HG03565 (cell line): ENCODE measurements at regions not wholly inside any gene's neighbourhood (a gene's known extent, or its start where the extent isn't known, plus 50 kb on each side); places are given as distances from the start of the nearest gene placed in this dataset.

Experiments used
- ATAC-seq: cut with Tn5 transposase; IDR thresholded peaks from one replicate; pipeline ENCODE4 v1.9.1; 2021; ENCODE audit warnings: mild to moderate bottlenecking, moderate library complexity; ENCODE audit not compliant: unreplicated experiment

- ATAC-seq: no peak
These were observed 341.0 kb upstream of the CD180 start for GRCh38 chr5:67537439-67538148.

DNA sequence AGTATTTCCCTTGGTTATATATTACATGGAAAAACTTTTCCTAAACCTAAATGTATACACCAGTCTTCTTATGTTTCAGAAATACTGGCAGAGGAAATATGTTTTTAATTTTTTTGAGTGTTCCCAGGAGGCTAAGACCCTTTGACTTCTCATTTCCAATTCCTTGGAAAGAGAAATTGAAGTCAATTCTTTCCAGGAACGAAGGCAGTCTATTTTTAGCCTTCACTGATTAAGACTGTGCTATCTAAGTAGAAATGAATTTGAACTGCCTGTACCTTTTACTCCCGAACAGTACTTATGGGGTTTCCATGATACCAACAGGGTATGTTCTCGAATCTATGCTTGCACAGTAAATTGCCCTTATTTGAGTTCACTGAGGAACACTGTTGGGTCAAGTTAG lies 340.3 kb upstream of the CD180 start:
- ATAC-seq: no peak

GRCh38 chr5:67530609-67531255 lies 334.1 kb upstream of the CD180 start:
- ATAC-seq: no peak

DNA sequence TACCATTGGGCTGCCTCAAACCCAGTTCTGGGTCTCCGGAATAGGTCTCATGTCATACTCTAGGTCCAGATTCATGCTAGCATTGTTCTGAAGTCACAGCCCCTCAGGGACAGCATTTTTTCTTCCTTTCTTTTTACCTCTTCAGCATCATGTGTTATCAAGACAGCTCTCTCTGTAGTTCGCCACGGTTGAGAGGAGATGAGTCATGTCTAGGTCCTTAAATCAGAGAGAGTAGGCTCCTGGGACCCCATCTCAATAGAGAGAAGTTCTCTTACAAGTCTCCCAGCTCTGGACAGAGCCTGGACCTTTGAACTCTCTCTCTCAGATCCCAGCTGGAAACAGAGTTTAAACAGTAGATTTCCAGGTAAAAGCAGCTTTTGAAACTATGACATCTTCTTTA lies 332.4 kb upstream of the CD180 start:
- ATAC-seq: no peak

DNA sequence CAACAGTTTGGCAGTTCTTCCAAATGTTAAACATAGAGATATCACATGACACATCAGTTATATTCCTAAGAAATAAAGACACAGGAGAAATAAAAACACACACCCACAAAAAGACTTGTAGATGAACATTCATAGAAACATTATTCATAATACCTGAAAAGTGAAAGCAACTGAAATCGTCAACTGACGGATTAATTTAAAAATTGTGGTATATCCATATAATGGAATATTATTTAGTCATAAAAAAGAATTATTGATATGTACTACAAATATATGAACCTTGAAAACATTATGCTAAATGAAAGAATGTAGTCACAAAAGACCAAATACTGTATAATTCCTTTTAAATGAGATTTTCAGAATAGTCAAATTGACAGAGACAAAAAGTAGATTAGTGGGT lies 330.2 kb upstream of the CD180 start:
- ATAC-seq: no peak

- ATAC-seq: no peak
These were observed 323.7 kb upstream of the CD180 start for GRCh38 chr5:67520161-67520908.

DNA sequence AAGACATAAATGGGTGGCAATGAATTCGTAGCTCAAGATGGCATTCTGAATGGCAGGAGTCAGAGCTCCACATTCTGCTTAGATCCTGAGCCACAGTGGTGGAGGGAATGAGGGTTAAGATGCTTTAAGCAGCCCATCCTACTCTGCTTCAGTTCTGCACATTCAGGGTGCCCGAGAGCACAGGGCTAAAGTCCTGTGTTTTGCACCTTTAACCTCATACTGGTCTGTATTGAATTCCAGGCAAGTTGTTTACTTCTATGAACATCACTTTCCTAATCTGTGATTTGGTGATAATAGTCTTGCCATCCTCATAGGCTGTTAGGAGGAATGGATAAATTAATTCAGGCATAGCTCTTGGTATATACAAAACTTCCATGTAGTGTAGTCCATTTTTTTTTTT lies 321.6 kb upstream of the CD180 start:
- ATAC-seq: no peak

- no peak for ATAC-seq
These were observed 320.5 kb upstream of the CD180 start for GRCh38 chr5:67516948-67517565.

DNA sequence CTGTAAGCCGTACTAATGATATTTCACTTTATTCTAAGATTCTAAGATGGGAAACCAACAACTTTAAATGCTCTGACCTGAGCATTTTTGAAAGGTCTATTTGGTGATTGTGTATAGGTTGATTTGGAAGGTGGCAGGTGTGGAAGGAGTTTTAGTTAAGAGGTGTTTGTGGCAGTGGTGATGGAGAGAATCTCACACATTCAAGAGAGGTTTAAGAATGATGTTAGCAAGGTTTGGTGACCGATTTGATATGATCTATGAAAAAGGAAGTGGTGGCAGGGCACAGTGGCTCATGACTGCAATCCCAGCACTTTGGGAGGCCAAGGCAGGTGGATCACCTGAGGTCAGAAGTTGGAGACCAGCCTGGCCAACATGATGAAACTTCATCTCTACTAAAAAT lies 319.2 kb upstream of the CD180 start:
- ATAC-seq: no peak

- ATAC-seq: no peak
These were observed 318.6 kb upstream of the CD180 start for GRCh38 chr5:67515020-67515689.

DNA sequence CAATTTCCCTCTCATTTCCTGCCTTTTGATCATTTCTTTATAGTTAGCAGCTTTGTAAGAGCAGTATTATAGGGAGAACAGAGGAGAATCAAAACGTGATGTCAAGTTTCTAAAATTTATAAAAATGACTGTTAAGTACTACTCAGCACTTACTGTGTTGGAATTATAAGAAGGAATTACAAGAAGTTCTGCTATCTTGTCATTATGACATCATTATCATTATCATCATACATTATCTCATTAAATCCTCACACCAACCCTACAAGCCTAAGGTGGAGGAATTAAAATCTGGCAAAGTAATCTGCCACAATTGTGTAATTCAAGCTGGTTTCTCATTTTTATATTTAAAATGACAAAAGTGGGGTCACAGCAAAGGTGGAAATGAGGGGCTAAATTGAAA lies 316.2 kb upstream of the CD180 start:
- ATAC-seq: no peak

DNA sequence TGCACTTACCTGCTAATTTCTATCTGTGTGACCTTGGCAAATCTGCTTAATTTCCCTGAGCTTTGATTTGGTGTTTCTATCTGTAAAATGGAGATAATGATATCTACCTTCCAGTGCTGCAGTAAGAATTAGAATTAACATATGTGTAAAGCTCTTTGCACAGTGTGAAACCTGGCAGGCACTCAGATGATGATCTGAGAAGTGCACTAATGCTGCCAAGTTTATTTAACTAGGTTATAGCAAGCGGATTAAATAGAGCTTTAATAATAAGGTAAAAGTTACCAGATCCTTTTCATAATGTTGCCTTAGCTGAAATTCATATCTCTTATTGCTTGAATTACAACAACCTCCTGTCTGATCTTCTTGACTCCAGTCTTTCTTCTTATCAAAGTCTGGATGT lies 315.3 kb upstream of the CD180 start:
- ATAC-seq: no peak

- no peak for ATAC-seq
These were observed 313.6 kb upstream of the CD180 start for GRCh38 chr5:67510204-67510603.

- no peak for ATAC-seq
These were observed 313.0 kb upstream of the CD180 start for GRCh38 chr5:67509402-67510186.

DNA sequence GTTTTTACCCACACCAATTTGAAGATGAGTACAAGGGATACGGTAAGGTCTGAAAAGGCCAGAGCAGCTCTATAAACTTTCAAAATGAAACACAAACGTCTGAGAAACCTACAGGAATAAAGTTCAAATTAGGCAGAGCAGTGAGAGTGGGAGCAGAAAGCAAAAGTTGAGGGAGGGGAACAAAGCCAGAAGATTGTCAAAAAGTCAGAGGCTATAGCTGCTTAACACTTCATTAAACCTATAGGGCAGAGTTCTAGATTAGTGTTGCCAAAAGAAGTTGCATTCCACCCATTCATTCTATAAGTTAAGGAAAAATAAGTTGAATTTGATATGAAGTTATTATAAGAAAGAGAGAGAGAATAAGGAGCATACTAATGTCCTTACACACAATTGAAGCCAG lies 309.6 kb upstream of the CD180 start:
- ATAC-seq: no peak

- ATAC-seq: no peak
These were observed 306.4 kb upstream of the CD180 start for GRCh38 chr5:67502951-67503350.

DNA sequence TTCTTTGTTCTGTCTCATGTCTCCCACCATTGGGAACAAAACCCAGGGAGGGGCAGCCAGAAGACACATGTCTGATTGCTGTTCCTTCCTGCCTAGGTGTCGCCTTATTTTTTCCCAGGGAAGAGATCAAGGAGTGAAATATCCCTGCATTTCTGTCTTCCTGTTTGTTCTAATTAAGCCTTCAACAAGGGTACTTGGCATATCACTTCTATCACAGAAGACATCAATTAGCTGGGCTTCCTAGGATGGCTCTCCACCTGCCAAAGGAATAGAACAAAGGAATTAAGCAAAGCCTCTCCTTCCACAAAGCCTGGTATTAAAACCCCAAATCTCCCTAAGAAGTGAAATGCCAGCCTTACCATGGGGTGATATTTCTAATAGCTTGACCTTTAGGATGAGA lies 299.5 kb upstream of the CD180 start:
- ATAC-seq: no peak

DNA sequence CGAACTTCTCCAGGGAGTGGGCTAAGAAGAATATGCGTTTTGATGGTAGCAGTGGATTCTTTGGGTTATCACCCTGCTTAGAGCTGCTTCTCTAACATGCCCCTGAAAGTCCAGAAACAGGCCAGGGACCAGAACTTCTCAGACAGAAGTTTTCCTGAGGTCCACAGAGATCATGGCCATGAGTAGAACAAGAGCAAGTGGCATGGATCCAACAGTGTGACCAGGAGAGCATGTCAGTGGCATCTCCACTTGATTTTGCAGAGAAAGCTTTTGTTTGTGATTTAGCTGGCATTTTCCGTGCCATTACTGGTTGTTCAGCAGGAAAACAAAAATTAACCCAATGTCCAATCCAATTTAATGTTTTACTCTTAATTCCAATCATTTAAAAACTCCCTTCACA lies 298.5 kb upstream of the CD180 start:
- ATAC-seq: no peak

DNA sequence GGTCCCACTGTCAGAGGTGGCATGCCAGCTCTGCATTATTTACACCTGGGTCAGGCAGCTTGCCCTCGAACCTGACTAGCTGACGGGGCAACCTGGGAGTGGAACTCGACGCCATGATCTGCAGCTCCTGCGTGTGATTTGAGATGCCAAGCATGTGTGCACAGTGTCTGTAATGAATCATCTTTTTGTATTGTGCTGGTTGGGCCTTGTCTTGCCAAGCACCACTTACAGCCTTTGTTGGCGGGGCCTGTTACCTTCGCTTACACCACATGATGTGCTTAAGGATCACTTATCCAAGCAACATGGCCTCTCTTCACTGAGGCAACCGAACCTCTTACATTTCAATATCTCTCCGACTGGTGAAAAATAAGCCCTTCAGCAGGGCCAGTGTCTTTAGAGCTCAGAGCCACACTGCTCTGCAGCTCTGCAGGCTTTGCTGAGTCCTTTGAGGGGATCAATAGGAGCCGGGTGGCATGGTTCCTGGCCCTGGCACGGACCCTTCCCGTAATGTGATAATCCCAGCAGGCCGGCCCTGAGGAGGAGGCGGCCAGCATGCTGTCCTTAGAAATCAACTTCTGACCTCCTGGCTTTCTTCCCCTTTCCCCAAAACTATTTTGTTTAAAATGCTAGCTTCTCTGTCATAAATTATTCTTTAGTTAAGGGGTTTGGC lies 297.7 kb upstream of the CD180 start:
- no peak for ATAC-seq

DNA sequence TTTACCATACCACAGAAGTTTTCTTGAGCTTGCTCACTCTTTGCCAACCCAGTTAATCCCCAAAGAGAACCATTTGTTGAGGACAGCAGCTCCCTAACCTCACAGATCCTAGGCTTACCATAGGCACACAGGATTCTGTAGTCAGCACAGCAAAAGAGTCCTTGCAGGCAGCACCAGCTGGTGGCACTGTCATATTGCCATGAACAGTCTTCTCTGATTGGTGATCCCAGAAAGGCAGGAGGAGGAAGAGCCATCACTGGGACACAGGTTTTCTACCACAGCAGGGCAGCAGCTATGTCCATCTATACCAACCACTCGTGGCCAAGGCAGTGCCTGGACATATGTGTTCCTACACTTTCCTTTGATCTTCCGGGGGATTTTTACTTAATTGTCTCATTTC lies 297.1 kb upstream of the CD180 start:
- no peak for ATAC-seq
